IPS DF 6.9 (cell line): ENCODE measurements at regions not wholly inside any gene's neighbourhood (a gene's known extent, or its start where the extent isn't known, plus 50 kb on each side); places are given as distances from the start of the nearest gene placed in this dataset.

Source experiments
- DNase-seq: peaks from one replicate; pipeline ENCODE4 v3.0.0-alpha.2; 2013; ENCODE audit warnings: low read depth, low spot score
- H3K27ac ChIP-seq: one replicate; pipeline ENCODE4 v1.5.1; 2013; ENCODE audit warnings: low read length, control low read depth
- H3K27me3 ChIP-seq: 2 replicates; pipeline ENCODE4 v1.6.1; 2013; ENCODE audit warnings: mild to moderate bottlenecking, low read length; ENCODE audit not compliant: control insufficient read depth, insufficient read depth
- H3K36me3 ChIP-seq: 2 replicates; pipeline ENCODE4 v1.6.1; 2013; ENCODE audit warnings: low read length; ENCODE audit not compliant: control insufficient read depth, insufficient read depth
- H3K4me1 ChIP-seq: 2 replicates; pipeline ENCODE4 v1.6.1; 2013; ENCODE audit warnings: low read length; ENCODE audit not compliant: control insufficient read depth, insufficient read depth
- H3K4me3 ChIP-seq: 2 replicates; pipeline ENCODE4 v1.5.1; 2013; ENCODE audit warnings: mild to moderate bottlenecking, low read length
- H3K9me3 ChIP-seq: 2 replicates; pipeline ENCODE4 v1.6.1; 2013; ENCODE audit warnings: low read length, inconsistent platforms; ENCODE audit not compliant: control insufficient read depth, insufficient read depth
- WGBS: extraction: QIAGEN DNeasy Blood & Tissue Kit; methylation state at CpG from one replicate; pipeline ENCODE4 v1.1.7; 2013; ENCODE audit warnings: mixed read lengths, missing lambda C conversion rate; ENCODE audit not compliant: insufficient read length, insufficient coverage; 5-methylcytosine and 5-hydroxymethylcytosine counted together

DNA sequence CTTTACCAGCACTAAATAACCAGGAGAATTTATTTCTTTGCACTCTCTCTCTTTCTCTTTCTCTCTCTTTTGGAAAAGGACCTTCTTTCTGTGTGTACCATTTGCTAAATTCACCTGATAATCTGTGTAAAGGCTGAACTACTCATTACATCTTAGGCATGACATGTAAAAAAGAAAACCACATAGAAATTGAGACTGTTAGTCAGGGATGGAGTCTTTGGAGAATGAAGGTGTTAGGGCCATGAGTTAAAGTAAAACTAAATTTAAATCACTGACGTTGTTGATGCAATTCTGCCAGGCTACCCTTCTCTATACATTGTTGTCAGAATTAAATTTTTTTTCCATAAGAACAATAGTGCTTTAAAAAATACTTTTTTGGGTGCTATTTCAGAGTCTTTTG lies 263.3 kb downstream of the PTEN start:
- Histone ChIP-seq H3K9me3 (no peaks in the 10 kb centered on the region), H3K27ac (no peak overlapping the region), H3K27me3 (no peaks in the 10 kb centered on the region), H3K36me3 (no peaks in the 10 kb centered on the region), H3K4me3 (no peak overlapping the region), H3K4me1 (no peaks in the 10 kb centered on the region)
- DNase-seq = no peak
- no CpG with 5 or more reads among the region's 1 CpG for WGBS

DNA sequence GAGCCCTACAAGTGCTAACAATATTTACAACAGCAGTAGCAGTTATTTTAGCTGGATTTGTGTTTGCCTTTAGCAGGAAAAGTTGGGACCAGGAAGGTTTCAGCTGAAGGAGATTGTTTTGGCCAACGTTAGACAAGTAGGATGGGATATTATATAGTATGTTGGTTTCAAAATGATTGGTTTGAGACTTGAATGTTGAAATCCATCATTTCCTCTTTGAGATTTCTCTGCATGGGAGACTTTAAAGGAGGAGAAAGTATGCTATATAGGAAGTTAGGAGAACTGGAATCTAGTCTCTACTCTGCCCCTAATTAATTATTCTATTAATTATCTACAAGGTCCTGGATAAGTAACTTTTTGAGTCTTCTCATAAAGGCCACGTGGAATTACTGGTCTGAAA lies 263.8 kb downstream of the PTEN start:
- no peaks in the 10 kb centered on the region for H3K27me3 ChIP-seq
- no peak for DNase-seq
- 100% methylated on average over 1 of the region's 2 CpGs for WGBS

DNA sequence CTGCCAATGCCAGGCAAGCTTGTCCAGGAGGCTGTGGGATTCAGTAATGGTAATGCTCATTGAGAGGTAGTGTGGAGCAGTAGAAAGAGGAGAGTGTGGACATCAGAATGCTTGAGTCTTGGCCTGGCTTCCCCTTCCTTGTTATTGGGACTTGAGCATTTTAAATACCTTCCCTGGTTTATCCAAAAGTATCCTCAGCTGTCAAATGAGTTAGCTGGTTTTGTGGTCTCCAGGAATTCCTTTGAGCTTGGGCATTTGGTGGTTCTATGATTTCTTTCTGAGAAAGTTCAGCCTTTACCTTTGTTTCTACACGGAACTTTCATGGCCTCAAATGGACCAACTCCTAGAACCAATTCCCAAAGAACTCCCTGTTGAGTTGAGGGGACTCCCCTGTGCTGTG lies 264.3 kb downstream of the PTEN start:
- Histone ChIP-seq H3K36me3 (no peaks in the 10 kb centered on the region), H3K4me1 (no peaks in the 10 kb centered on the region), H3K4me3 (no peak overlapping the region), H3K27me3 (no peaks in the 10 kb centered on the region), H3K9me3 (no peaks in the 10 kb centered on the region), H3K27ac (no peak overlapping the region)
- no CpG with 5 or more reads among the region's 1 CpG for WGBS
- DNase-seq = no peak

More for the DNA sequence above, 263.8 kb downstream of the PTEN start:
- no peaks in the 10 kb centered on the region for H3K4me1 ChIP-seq
- no peaks in the 10 kb centered on the region for H3K9me3 ChIP-seq
- H3K36me3 ChIP-seq = no peaks in the 10 kb centered on the region
- H3K27ac ChIP-seq = no peak overlapping the region
- H3K4me3 ChIP-seq = no peak overlapping the region

DNA sequence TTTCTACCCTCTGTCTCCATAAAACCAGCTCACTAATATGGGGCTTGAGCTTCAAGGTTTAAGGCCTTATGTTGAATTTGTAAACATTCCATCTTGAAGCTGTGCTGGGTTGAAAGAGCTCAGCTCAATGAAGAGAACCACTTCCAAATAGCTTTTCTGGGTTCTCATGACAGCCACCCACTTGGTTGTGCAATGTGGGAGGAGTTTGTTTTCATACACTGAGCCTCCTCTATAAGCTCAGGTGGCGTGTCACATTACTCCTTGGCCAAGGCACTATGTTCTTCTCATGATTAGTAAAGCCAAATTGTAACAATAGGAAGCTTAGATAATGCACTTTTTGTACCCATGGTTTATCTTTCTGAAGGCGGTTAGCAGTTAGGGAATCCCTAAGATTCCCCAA lies 265.6 kb downstream of the PTEN start:
- no peak overlapping the region for H3K27ac ChIP-seq
- H3K27me3 ChIP-seq = no peaks in the 10 kb centered on the region
- DNase-seq = no peak
- no peaks in the 10 kb centered on the region for H3K9me3 ChIP-seq
- no CpG with 5 or more reads among the region's 2 CpGs for WGBS
- no peak overlapping the region for H3K4me3 ChIP-seq
- no peaks in the 10 kb centered on the region for H3K36me3 ChIP-seq
- no peaks in the 10 kb centered on the region for H3K4me1 ChIP-seq

DNA sequence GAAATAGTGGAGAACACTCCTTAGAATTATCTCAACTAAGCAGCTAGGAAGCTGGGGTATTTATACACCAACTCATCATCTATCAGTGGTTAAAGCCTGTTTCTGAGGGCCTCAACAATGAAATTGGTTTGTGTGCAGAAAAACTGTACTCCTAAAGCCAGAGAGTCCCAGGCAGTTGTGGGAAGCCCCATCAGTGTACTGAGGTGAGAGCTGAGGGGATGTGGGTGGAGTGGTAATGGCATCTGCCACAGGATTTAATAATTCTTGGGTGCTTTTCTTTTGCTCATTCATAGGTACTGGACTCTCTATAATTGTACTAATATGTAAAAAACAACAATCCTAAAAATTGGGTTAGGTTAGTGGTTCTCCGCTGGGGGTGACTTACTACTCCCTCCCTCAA lies 267.5 kb downstream of the PTEN start:
- Histone ChIP-seq H3K27me3 (no peaks in the 10 kb centered on the region), H3K4me3 (no peak overlapping the region), H3K9me3 (no peaks in the 10 kb centered on the region), H3K27ac (no peak overlapping the region), H3K36me3 (no peaks in the 10 kb centered on the region), H3K4me1 (no peaks in the 10 kb centered on the region)
- no peak for DNase-seq
- no CpG with 5 or more reads among the region's 1 CpG for WGBS

DNA sequence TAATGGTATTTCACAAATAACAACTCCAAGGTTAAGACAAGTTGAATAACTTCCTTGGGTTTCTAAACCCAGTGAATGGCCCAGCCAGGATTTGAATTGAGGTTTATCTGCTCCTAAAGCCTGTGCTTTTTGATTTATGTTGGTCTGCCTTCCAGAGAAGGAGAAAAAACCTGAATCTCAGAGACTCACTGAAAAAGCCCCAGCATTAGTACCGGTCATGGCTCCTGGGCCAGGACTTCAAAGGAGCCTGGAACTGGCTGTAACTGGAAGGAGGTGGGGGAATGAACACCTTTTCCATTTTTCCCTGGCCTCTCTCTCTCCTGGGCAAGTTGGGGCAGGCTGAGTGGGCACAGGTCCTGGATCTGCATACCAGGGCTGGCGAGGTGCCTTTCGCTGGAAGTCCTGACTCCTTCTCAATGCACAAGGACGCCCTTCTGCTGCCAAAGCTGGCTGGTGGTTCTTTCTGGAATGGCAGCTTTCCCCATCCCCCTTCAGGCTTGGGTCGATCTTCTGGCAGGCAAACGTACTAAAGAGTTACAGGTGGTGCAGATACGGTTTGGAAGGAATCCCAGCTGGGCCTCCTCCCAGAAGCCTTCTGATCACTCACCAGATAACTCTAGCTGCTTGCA lies 268.2 kb downstream of the PTEN start:
- no CpG with 5 or more reads among the region's 7 CpGs for WGBS
- no peaks in the 10 kb centered on the region for H3K27me3 ChIP-seq
- no peaks in the 10 kb centered on the region for H3K36me3 ChIP-seq
- H3K9me3 ChIP-seq = no peaks in the 10 kb centered on the region
- no peak overlapping the region for H3K4me3 ChIP-seq
- DNase-seq = no peak
- no peak overlapping the region for H3K27ac ChIP-seq
- H3K4me1 ChIP-seq = no peaks in the 10 kb centered on the region

DNA sequence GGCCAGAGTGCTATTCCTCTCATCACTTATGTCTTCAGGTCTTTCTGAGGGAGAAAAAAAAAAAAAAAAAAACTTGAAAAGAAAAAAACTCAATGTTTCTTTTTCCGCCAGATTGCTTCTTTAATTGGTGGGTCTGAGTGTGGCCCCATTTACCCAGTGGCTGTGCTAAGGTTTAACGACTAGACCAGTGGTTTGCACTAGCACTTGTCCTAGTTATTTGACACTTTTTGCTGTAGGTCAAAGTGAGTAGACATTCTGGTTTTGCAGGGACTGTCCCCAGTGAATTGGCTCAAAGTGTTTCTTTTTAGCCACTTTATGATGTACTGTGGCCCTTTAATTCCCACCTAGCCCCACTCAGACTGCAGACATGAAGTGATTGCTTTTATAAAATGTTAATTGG lies 273.3 kb downstream of the PTEN start:
- Histone ChIP-seq H3K9me3 (no peaks in the 10 kb centered on the region), H3K4me3 (no peak overlapping the region), H3K4me1 (no peaks in the 10 kb centered on the region), H3K27ac (no peak overlapping the region), H3K27me3 (no peaks in the 10 kb centered on the region), H3K36me3 (no peaks in the 10 kb centered on the region)
- no peak for DNase-seq
- no CpG with 5 or more reads among the region's 2 CpGs for WGBS

DNA sequence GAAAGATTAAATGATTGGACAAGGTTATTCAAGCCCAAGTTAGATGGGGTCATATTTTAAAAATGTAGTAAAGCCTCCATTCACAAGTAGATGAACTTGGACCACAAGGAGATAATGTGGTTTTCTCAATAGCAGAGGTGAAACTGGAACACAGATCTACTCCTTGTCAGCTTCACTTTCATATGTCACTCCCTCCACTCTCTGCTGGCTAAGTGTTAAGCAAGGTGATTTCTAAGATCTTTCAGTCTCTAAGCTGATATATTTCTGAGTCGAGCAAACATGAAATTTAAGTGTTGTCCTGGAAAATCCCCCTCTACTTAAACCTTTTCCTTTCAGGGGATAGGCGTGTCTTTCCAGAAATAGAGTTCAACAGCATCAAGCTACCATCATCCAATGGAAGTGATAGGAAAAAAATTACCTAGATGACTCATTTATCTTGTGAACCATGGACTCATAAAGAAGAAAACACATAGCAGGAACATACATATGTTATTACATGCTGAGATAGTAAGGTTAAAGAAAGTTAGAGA lies 275.0 kb downstream of the PTEN start:
- no CpG with 5 or more reads among the region's 2 CpGs for WGBS
- no peak overlapping the region for H3K27ac ChIP-seq
- no peaks in the 10 kb centered on the region for H3K4me1 ChIP-seq

DNA sequence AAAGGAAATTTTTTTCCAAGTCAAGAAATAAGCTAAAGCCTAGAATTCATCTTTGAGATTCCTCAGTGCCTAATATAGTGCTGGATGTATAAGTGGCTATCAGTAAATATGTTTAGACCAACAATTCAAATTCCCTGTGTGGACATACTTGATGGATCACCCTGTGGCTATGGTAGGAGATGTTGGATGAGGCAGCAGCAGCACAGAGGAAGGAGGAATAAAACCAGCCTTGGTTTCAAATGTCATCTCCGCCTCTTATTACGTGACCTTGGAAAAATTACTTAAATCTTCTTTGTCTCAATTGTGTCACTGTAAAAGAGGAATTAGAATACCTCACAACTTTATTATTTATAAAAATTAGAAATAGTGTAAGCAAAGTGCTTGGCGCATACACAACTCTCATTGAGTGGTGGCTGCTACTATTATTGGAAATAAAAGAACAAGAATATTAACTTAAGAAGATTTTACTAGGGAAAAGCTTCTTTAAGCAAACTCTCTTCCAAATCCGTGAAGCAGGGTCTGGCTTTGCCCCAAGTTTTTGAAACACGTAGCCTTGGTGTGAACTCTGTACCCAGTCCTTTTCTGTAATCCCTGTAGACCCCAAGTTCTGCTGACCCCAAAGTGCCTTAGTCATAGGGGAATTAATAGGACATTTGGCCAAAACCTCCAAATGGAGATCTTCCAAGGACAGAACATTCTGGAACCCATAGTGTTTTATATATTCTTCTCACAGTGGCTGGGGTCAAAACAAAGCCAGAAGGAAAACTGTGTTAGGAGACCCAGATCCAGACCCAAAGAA lies 283.8 kb downstream of the PTEN start:
- no peak for DNase-seq
- H3K4me1 ChIP-seq = no peaks in the 10 kb centered on the region
- no peaks in the 10 kb centered on the region for H3K9me3 ChIP-seq
- H3K27me3 ChIP-seq = no peaks in the 10 kb centered on the region
- WGBS = no CpG with 5 or more reads among the region's 5 CpGs
- no peak overlapping the region for H3K27ac ChIP-seq
- H3K36me3 ChIP-seq = no peaks in the 10 kb centered on the region
- no peak overlapping the region for H3K4me3 ChIP-seq

More for the DNA sequence above, 275.0 kb downstream of the PTEN start:
- Histone ChIP-seq H3K27me3 (no peaks in the 10 kb centered on the region), H3K36me3 (no peaks in the 10 kb centered on the region), H3K4me3 (no peak overlapping the region), H3K9me3 (no peaks in the 10 kb centered on the region)
- DNase-seq = no peak

DNA sequence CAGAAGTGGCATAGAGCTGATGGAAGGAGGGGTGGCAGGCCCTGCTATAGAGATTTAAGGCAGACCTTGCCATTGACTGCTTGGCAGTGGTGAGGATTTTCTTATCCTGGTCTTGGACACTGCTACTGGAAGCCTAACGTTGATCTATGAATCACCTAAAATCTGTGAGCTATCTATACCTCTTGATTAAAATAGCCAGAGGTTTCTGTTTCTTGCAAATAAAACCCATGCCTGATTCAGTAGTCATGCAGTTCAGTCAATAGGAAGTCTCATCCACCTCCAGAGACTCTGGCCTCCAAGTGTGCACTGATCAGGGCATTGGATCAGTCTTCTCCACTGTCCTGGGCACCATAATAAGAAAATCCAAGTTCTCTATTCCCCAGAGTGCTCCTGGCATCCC lies 286.5 kb downstream of the PTEN start:
- Histone ChIP-seq H3K4me1 (no peaks in the 10 kb centered on the region), H3K9me3 (no peaks in the 10 kb centered on the region), H3K4me3 (no peak overlapping the region), H3K36me3 (no peaks in the 10 kb centered on the region), H3K27ac (no peak overlapping the region), H3K27me3 (no peaks in the 10 kb centered on the region)
- WGBS = no CpG with 5 or more reads among the region's 1 CpG
- no peak for DNase-seq
